Sigmoid colon (tissue), 4 donors: ENCODE measurements at regions not wholly inside any gene's neighbourhood (a gene's known extent, or its start where the extent isn't known, plus 50 kb on each side); places are given as distances from the start of the nearest gene placed in this dataset.

Experiments used
- CTCF ChIP-seq, 4 experiments: fragments of 450-650 bp in 3 of 4; fragments of 200-600 bp in 1 of 4; IDR thresholded peaks; one replicate each; pipeline ENCODE4 v1.5.1; 2016 to 2019; ENCODE audit warnings: antibody characterized with exemption in 4 of 4, mild to moderate bottlenecking in 3 of 4, moderate library complexity in 2 of 4
- EP300 ChIP-seq, 4 donors: sonication (generic); formaldehyde crosslinking; IDR thresholded peaks; one replicate each; pipeline ENCODE4 v1.6.1; 2017; ENCODE audit warnings: antibody characterized with exemption in 4 of 4
- POLR2A ChIP-seq, 2 donors: fragments of 450-650 bp; IDR thresholded peaks; one replicate each; pipeline ENCODE4 v1.6.1; 2016; ENCODE audit warnings: antibody characterized with exemption in 2 of 2, mild to moderate bottlenecking in 2 of 2, moderate library complexity in 2 of 2
- POLR2AphosphoS5 ChIP-seq, 4 donors: sonication (generic); formaldehyde crosslinking; IDR thresholded peaks; one replicate each; pipeline ENCODE4 v1.6.1; 2017; ENCODE audit warnings: antibody characterized with exemption in 4 of 4

GRCh38 chr6:140957386-140957785 is 1175.3 kb upstream of the GJE1 start:
- TF ChIP-seq POLR2A (IDR thresholded peaks at IDR 0.05) (no peak), CTCF (IDR thresholded peaks at IDR 0.05) (no peak), EP300 (IDR thresholded peaks at IDR 0.05) (no peak), POLR2AphosphoS5 (IDR thresholded peaks at IDR 0.05) (no peak)
